WI38 (cell line): ENCODE measurements at regions not wholly inside any gene's neighbourhood (a gene's known extent, or its start where the extent isn't known, plus 50 kb on each side); places are given as distances from the start of the nearest gene placed in this dataset.

Experiments used
- H3K4me3 ChIP-seq: 2 replicates; pipeline ENCODE4 v1.5.1; 2011; ENCODE audit warnings: low read depth, mild to moderate bottlenecking, control low read depth, low read length
- CTCF ChIP-seq: IDR thresholded peaks from 2 replicates; pipeline ENCODE4 v1.5.1; 2012; ENCODE audit warnings: low read depth, mild to moderate bottlenecking, control low read depth, low read length

- H3K4me3 ChIP-seq, result no peak overlapping the region
- TF ChIP-seq CTCF, result peak; percentile 98
Measured at GRCh38 chr13:26929971-26930730, 169.6 kb upstream of the GPR12 start.

- no peak overlapping the region for H3K4me3 ChIP-seq
- no peak for TF ChIP-seq CTCF
Measured at GRCh38 chr13:26927511-26927910, 166.9 kb upstream of the GPR12 start.

- no peak for TF ChIP-seq CTCF
- H3K4me3 ChIP-seq, result no peak overlapping the region
Measured at GRCh38 chr13:26926371-26926770, 165.8 kb upstream of the GPR12 start.

- no peak for TF ChIP-seq CTCF
- no peak overlapping the region for H3K4me3 ChIP-seq
Measured at GRCh38 chr13:26923824-26924605, 163.4 kb upstream of the GPR12 start.

GRCh38 chr13:26921918-26922317, 161.3 kb upstream of the GPR12 start:
- no peak for TF ChIP-seq CTCF
- no peak overlapping the region for H3K4me3 ChIP-seq

- no peak overlapping the region for H3K4me3 ChIP-seq
- TF ChIP-seq CTCF, result no peak
Measured at GRCh38 chr13:26920614-26921355, 160.2 kb upstream of the GPR12 start.
